ENCODE measurements at regions not wholly inside any gene's neighbourhood (a gene's known extent, or its start where the extent isn't known, plus 50 kb on each side); places are given as distances from the start of the nearest gene placed in this dataset.

DNA sequence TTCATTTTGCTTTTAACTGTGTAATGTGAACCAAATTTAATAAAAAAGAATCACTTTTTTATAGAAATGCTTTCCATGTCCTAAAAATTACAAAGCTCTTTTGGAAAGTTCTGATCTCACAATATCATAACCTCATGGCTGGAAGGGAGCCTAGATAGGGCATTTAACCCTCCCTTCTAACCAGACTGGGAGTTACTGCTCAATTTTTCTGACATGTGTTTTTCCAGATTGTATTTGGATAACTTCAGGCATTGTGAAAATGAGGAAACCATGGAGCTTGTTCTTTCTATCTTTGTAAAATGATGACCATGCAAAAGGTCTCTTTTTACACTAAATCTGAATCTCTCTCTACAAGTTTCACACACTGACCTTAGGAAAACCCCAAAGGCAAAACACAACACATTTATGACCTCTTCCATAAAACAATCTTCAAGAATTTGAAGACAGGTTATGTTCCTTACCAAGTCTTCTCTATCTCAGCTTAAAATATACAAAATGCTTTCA lies 508.8 kb downstream of the DIPK2A start:
- TF ChIP-seq, protein P1, sequence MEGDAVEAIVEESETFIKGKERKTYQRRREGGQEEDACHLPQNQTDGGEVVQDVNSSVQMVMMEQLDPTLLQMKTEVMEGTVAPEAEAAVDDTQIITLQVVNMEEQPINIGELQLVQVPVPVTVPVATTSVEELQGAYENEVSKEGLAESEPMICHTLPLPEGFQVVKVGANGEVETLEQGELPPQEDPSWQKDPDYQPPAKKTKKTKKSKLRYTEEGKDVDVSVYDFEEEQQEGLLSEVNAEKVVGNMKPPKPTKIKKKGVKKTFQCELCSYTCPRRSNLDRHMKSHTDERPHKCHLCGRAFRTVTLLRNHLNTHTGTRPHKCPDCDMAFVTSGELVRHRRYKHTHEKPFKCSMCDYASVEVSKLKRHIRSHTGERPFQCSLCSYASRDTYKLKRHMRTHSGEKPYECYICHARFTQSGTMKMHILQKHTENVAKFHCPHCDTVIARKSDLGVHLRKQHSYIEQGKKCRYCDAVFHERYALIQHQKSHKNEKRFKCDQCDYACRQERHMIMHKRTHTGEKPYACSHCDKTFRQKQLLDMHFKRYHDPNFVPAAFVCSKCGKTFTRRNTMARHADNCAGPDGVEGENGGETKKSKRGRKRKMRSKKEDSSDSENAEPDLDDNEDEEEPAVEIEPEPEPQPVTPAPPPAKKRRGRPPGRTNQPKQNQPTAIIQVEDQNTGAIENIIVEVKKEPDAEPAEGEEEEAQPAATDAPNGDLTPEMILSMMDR (conservative IDR thresholded peaks at IDR 0.05; ENCODE audit: low read depth, low read length) = no peak
- no peak for TF ChIP-seq EZH2 (IDR thresholded peaks at IDR 0.05; ENCODE audit: borderline replicate concordance, low read depth, low read length, poor library complexity, severe bottlenecking)

All from A673 (cell line).